Vagina (tissue), 2 donors: ENCODE measurements at regions not wholly inside any gene's neighbourhood (a gene's known extent, or its start where the extent isn't known, plus 50 kb on each side); places are given as distances from the start of the nearest gene placed in this dataset.

Experiments
- POLR2A ChIP-seq, 2 donors: fragments of 450-650 bp; IDR thresholded peaks; one replicate each; pipeline ENCODE4 v1.6.1; 2017; ENCODE audit warnings: antibody characterized with exemption in 2 of 2, mild to moderate bottlenecking in 2 of 2, moderate library complexity in 2 of 2
- POLR2AphosphoS5 ChIP-seq, 2 donors: sonication (generic); formaldehyde crosslinking; IDR thresholded peaks; one replicate each; pipeline ENCODE4 v1.9.0; 2017; ENCODE audit warnings: antibody characterized with exemption in 2 of 2, mild to moderate bottlenecking in 2 of 2, low read depth in 1 of 2; ENCODE audit not compliant: insufficient read depth in 1 of 2
- TF ChIP-seq, protein P1 (sequence below), 3 experiments: fragments of 450-650 bp in 2 of 3; fragments of 200-600 bp in 1 of 3; sonication (generic) in 1 of 3; IDR thresholded peaks; one replicate each; pipeline ENCODE4 v1.5.1; 2017 to 2019; ENCODE audit warnings: antibody characterized with exemption in 3 of 3, mild to moderate bottlenecking in 2 of 3, moderate library complexity in 2 of 3

GRCh38 chr2:3117650-3118216 is 259.9 kb downstream of the EIPR1 start:
- TF ChIP-seq, protein P1, sequence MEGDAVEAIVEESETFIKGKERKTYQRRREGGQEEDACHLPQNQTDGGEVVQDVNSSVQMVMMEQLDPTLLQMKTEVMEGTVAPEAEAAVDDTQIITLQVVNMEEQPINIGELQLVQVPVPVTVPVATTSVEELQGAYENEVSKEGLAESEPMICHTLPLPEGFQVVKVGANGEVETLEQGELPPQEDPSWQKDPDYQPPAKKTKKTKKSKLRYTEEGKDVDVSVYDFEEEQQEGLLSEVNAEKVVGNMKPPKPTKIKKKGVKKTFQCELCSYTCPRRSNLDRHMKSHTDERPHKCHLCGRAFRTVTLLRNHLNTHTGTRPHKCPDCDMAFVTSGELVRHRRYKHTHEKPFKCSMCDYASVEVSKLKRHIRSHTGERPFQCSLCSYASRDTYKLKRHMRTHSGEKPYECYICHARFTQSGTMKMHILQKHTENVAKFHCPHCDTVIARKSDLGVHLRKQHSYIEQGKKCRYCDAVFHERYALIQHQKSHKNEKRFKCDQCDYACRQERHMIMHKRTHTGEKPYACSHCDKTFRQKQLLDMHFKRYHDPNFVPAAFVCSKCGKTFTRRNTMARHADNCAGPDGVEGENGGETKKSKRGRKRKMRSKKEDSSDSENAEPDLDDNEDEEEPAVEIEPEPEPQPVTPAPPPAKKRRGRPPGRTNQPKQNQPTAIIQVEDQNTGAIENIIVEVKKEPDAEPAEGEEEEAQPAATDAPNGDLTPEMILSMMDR (IDR thresholded peaks at IDR 0.05) = no peak
- TF ChIP-seq POLR2AphosphoS5 (IDR thresholded peaks at IDR 0.05; ENCODE audit: insufficient read depth in 1 of 2, low read depth in 1 of 2) = no peak
- TF ChIP-seq POLR2A (IDR thresholded peaks at IDR 0.05) = no peak
